Gastrocnemius medialis (tissue), 4 donors: ENCODE measurements at regions not wholly inside any gene's neighbourhood (a gene's known extent, or its start where the extent isn't known, plus 50 kb on each side); places are given as distances from the start of the nearest gene placed in this dataset.

ENCODE experiments used
- POLR2A ChIP-seq, 2 donors: fragments of 450-650 bp; IDR thresholded peaks; one replicate each; pipeline ENCODE4 v1.6.1; 2017; ENCODE audit warnings: antibody characterized with exemption in 2 of 2, mild to moderate bottlenecking in 2 of 2, moderate library complexity in 2 of 2
- TF ChIP-seq, protein P1 (sequence below), 5 experiments: fragments of 450-650 bp in 3 of 5; fragments of 200-600 bp in 2 of 5; sonication (generic) in 2 of 5; IDR thresholded peaks in 4 of 5; conservative IDR thresholded peaks in 1 of 5; 1 replicate in 4 of 5; 2 replicates in 1 of 5; pipeline ENCODE4 v1.5.1; 2016 to 2019; ENCODE audit warnings: antibody characterized with exemption in 5 of 5, mild to moderate bottlenecking in 3 of 5, moderate library complexity in 3 of 5

DNA sequence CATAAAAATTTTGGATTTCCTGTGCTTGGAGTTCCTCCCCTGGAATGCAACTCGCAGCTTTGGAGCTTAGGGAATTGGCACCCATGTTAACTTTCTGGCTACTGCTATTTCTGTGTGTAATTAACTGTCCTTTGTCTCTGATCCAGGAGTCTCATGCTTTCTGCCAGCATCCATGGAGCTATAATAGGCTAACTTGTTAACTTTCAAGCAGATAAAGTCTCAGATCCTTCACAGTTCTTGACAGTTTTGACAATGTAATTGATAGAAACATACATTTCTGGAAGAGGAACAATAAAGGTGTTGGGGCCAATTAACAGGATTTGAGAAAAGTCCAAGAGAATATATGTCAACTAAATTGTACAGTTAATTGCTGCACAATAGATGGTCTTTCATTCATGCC lies 290.2 kb upstream of the PRDM9 start:
- no peak for TF ChIP-seq POLR2A (IDR thresholded peaks at IDR 0.05)
- TF ChIP-seq, protein P1, sequence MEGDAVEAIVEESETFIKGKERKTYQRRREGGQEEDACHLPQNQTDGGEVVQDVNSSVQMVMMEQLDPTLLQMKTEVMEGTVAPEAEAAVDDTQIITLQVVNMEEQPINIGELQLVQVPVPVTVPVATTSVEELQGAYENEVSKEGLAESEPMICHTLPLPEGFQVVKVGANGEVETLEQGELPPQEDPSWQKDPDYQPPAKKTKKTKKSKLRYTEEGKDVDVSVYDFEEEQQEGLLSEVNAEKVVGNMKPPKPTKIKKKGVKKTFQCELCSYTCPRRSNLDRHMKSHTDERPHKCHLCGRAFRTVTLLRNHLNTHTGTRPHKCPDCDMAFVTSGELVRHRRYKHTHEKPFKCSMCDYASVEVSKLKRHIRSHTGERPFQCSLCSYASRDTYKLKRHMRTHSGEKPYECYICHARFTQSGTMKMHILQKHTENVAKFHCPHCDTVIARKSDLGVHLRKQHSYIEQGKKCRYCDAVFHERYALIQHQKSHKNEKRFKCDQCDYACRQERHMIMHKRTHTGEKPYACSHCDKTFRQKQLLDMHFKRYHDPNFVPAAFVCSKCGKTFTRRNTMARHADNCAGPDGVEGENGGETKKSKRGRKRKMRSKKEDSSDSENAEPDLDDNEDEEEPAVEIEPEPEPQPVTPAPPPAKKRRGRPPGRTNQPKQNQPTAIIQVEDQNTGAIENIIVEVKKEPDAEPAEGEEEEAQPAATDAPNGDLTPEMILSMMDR (IDR thresholded peaks at IDR 0.05 in 4 of 5, conservative IDR thresholded peaks at IDR 0.05 in 1 of 5), result no peak
